OCI-LY3 (cell line): ENCODE measurements at regions not wholly inside any gene's neighbourhood (a gene's known extent, or its start where the extent isn't known, plus 50 kb on each side); places are given as distances from the start of the nearest gene placed in this dataset.

ENCODE experiments used
- EZH2phosphoT487 ChIP-seq: fragments of 200-600 bp; shearing (Covaris generic); IDR thresholded peaks from 2 replicates; pipeline ENCODE4 v1.6.1; 2018; ENCODE audit warnings: antibody characterized with exemption, mixed run types, low read depth
- TF ChIP-seq, protein P1 (sequence below): fragments of 200-600, 300-600 bp; sonication (generic); IDR thresholded peaks from 2 replicates; pipeline ENCODE4 v1.5.1; 2014; ENCODE audit warnings: antibody characterized with exemption, low read length, low read depth

GRCh38 chr7:47047384-47047783 is 534.5 kb downstream of the TNS3 start:
- TF ChIP-seq, protein P1, sequence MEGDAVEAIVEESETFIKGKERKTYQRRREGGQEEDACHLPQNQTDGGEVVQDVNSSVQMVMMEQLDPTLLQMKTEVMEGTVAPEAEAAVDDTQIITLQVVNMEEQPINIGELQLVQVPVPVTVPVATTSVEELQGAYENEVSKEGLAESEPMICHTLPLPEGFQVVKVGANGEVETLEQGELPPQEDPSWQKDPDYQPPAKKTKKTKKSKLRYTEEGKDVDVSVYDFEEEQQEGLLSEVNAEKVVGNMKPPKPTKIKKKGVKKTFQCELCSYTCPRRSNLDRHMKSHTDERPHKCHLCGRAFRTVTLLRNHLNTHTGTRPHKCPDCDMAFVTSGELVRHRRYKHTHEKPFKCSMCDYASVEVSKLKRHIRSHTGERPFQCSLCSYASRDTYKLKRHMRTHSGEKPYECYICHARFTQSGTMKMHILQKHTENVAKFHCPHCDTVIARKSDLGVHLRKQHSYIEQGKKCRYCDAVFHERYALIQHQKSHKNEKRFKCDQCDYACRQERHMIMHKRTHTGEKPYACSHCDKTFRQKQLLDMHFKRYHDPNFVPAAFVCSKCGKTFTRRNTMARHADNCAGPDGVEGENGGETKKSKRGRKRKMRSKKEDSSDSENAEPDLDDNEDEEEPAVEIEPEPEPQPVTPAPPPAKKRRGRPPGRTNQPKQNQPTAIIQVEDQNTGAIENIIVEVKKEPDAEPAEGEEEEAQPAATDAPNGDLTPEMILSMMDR: no peak
- TF ChIP-seq EZH2phosphoT487: no peak
